GM21423 (cell line): ENCODE measurements at regions not wholly inside any gene's neighbourhood (a gene's known extent, or its start where the extent isn't known, plus 50 kb on each side); places are given as distances from the start of the nearest gene placed in this dataset.

Experiments used
- ATAC-seq: cut with Tn5 transposase; IDR thresholded peaks from one replicate; pipeline ENCODE4 v1.9.1; 2021; ENCODE audit warnings: mild to moderate bottlenecking, moderate library complexity; ENCODE audit not compliant: unreplicated experiment

DNA sequence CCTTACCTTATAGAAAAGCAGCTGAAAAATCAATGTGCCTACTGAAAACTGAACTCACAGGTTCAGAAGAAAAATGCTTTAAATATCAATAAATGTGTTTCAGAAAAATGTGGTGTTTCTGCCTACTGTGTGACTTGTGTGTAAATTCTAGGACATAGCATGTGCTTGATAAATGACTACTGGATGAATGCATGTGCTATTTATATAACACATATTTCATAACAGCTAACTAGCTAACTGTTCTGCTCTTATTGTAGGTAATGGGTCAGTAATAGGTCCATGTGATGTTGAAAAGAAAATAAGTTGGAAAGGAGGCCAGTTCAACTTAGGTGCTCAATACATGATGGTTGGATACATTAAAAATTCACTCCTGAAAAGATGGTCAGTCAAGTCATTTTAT, 993.0 kb upstream of the LCORL start:
- ATAC-seq = no peak

DNA sequence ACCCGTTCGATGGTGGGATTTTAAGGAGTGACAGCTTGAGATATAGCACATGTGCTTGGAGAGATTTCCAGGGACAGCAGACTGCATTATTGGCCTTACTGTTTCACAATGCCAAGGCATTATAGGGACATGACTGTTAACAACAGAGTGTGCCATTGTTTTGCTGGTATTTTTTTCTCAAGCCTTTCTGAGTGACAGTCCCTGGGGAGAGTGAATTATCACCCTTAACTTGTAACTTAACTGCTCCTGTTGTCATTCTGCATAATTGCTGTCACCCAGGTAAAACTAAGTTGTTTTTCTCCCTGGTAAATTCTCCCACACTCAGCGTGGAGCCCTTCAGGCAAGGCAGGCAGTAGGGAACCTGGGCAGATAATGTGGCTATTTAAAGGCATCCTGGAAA, 989.2 kb upstream of the LCORL start:
- ATAC-seq = no peak

DNA sequence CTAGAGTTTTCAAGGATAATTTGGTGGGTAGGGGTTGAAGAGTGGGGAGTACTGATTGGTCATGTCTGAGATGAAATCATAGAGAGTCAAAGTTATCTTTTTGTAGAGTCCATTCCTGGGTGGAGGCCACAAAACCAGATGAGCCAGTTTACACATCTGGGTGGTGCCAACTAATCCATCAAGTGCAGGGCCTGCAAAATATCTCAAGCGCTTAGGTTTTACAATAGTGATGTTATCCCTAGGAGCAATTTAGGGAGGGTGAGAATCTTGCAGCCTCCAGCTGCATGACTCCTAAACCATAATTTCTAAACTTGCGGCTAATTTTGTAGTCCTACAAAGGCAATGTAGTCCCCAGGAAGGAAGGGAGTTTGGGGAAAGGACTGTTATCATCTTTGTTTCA, 988.3 kb upstream of the LCORL start:
- no peak for ATAC-seq

DNA sequence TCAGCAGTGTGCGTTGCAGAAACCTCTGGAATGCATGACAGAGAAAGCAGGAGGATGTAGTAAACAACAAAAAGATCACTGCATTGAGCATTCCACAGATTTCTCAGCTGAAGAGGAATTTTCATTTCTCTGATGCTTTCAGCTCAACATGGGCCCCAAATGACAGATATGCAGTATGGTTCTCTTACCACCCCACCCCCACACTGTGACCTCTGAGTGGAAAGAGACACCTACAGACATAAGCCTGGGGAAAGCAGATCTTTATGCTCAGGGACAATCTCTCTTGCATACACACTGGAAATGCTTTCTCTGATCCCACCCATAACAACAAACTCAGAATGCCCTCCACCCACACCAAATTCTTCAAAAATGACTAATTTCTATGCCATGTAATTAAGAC, 983.7 kb upstream of the LCORL start:
- no peak for ATAC-seq

DNA sequence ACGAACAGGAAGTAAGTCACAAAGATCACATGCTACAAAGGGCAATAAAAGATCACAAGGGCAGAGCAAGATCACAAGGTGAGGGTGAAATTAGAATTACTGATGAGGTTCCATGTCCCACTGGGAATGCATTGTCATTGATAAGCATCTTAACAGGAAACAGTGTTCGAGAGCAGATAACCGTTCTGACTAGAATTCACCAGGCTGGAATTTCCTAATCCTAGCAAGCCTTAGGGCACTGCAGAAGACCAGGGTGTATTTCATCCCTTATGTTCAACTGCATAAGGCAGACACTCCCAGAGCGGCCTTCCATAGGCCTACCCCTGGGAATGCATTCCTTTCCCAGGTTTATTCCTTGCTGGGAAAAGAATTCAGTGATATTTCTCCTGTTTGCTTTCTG, 980.6 kb upstream of the LCORL start:
- no peak for ATAC-seq

DNA sequence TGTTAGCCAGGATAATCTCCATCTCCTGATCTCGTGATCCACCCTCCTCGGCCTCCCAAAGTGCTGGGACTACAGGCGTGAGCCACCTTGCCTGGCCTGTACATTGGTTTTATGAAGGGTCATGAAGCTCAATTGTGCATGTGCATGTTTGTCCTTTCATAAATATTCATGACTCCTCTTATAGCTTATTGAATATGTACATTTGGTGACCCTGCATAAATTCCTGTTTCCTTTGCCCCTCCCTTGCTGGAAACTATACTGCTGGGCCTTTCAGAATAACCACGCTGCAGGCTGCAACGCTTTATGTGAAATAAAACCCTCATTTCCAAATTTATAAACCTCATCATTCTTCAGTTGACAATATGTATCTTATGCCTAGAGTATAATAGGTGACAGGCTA, 978.0 kb upstream of the LCORL start:
- ATAC-seq = no peak

DNA sequence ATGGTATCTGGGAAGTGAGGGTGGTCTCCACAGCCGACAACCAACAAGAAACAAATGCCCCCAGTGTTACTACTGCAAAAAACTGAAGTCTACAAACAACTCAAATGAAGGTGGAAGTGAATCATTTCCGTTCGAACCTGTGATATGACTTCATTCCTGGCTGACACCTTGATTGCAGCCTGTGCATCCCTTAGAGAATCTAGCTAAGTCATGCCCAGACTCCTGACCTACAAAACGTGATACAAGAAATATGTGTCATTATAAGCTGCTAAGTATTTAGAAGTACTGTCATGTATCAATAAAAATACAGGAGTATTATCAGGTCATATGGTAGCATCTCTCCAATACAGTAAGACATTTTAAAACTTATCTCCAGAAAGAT, 959.7 kb upstream of the LCORL start:
- ATAC-seq = no peak

DNA sequence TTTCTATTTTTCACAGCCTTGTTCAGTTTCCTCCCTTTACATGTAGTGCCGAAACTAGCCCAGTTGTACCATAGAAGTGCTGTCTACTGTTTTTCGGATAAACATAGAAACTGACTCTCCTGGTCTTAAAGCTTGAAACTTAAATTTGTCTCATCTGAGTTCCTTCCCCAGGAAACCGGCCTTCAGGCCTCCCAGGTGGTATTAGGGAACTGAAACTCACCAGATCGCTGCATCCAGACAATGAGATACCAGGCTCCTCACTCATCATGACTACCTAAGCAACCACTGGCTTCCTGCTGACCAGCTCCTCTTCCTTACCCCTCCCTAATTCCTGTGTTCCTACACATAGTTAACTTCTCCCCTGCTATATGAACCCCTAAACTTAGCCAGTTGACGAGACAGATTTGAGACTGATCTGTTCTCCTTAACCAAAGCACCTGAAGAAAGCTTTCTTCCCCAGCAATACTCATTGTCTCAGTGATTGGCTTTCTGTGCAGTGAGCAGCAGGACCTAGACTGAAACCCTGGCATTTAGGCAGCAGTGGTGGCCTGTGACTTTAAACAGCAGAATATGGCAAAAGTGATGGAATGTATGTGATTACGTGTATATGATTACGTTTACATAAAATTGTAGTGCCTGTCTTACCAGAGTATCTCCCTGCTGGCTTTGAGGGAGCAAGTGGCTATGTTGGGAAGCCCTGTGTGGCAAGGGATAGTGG, 959.1 kb upstream of the LCORL start:
- peak; percentile 94 for ATAC-seq

DNA sequence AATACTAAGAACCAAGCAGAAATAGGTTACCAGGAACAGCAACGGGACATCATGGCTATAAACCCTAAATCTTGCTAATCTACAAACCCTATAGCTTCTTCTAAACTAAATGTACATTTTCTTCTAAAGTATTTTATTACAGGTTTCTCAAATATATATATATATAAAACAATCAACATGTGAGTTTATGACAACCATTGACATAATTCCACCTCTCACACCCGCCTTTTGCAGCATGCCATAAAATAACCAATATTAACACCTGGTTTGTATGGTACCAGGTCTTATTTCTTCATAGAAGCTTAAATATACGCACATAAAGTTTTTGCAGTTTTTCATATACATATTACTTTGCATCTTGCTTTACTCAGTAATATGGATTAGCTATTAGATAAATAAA, 955.3 kb upstream of the LCORL start:
- no peak for ATAC-seq

DNA sequence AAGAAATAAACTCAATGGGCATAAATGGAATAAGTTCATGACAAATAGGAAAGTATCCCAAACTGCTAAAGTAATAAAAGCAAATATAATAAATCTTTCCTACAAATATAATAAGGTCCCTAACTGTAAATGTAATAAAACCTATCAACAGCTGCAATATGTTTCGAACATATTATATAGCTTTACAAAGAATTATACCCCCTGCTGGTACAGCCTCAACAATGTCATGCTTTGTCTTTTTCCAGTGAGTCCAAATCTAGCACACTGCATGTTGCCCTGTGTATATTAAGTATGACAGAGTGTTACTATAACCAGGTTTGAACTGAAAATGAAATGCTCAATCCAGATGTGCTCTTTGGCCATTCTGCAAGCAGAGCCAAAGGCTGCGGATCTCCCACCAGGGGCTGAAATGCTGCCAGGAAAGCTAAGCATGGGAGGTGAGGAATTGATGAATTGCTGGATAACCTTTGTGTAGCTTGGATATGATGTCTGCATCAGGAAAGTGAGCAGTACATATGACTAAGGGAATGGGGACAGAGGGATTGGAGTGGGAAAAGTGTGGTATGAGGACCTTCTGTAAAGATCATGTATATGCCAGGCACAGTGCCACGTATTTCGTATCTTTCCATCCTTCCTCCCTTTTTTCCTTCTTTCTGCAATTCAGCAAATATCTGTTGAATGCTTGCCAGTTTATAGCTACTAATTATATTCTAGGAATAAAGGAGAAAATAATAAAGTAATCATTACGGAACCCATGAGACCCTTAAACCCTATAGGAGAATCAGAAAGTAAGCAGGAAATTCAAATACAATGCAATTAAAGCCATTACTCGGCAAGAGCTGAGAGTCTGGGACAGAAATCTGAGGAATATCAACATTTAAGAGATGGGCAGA, 954.6 kb upstream of the LCORL start:
- no peak for ATAC-seq

DNA sequence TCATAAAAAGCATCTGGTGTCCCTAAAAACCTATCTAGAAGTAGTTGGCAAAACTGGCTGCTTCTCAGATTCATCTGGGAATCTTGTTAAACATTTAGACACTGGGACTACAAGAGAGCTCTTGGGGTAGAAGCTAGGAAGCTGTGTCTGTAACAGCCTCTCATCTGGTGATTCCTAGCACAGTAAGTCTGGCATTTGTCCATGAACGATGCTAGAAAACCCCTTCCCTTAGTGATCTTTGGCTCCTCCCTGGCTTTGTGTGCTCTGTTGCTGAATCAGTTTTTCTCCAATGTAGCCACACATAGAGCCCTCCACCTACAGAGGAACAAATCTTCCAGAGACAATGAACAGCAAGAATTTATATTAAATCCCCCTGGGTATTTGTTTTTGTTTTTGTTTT, 951.7 kb upstream of the LCORL start:
- ATAC-seq = no peak

DNA sequence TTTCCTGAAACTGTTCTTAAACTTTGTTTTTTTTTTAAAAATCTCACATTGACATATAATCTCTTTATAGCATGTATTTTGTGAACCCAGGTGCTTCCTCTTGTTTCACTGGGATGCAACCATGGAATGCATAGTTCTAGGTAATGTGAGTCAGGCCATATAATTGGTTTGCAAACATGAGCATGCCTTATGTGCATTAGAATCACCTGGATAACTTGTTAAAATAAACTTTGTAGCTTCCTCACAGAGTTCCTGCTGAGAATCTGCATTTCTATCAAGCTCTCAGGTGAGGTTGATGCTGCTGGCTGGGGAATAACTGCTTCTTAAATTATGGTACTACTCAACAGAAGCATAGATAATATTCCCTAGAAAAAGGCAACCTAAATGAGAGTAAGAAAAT, 940.3 kb upstream of the LCORL start:
- ATAC-seq = no peak

DNA sequence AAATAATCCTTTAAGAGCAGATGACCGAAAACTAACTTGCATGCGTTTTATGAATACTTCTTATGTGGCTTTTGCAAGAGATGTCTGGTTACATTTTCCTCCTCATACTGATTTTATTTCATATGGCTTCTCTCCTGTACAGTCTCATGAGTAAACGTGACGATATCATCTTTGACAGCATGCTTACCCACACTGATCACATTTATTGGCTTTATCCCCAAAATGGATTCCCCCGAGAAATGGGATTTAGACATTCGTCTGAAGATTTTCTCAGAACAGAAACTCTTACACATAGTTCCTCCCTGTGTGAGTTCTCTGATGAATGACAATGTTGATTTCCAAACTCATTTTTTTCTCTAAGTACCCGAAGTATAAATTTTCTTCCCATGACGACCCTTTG, 939.7 kb upstream of the LCORL start:
- no peak for ATAC-seq

DNA sequence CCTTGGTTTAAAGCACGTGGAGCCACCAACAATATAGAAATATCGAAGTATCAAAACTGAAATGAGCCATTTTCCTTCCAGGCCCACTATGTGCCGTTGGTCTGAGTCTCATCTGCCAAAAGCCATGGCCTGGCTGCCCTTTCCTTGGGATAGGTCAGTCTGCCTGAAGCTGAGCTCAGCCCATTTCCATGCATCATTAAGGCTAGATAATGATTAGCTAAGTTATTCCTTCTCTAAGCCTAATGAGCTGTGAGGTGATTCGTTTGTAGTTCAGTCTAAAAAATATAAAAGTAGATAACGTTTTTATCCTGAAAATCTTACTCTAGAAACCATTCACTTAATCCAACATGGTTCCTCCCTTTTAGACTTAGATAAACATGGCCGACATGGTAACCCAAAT, 936.2 kb upstream of the LCORL start:
- no peak for ATAC-seq

DNA sequence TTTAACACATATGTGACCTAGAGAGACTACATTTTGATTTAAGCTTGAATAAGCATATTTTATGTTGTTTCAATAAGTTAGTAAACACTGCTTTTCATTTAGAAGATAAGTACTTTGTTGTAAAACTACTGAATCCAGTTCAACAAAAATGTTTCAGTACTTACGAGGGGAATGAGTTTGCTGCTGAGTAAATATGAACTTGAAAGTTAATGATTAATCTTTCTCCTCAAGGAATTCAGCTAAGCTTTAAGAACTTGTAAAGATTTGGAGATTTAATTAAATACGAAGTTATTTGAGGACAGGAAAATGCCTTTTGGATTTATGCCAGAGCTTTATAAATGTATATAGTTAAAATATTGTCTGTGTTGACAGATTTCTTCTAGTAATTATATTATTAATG, 933.0 kb upstream of the LCORL start:
- ATAC-seq = no peak

DNA sequence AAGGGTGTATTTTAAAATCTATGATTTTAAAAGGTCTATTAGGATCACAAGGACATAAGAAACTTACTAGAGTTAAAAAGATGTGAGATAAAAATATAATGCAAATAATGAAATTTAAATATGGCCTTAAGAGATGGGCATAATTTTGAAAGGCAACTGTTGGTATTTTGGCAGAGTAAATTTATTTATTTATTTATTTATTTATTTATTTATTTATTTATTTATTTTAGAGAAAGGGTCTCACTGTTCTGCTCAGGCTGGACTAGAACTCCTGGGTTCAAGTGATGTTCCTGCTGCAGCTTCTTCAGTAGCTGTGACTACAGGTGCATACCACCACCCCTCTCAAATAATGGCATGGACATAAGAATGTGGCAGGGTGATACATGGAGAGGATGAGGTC, 932.1 kb upstream of the LCORL start:
- ATAC-seq = no peak

DNA sequence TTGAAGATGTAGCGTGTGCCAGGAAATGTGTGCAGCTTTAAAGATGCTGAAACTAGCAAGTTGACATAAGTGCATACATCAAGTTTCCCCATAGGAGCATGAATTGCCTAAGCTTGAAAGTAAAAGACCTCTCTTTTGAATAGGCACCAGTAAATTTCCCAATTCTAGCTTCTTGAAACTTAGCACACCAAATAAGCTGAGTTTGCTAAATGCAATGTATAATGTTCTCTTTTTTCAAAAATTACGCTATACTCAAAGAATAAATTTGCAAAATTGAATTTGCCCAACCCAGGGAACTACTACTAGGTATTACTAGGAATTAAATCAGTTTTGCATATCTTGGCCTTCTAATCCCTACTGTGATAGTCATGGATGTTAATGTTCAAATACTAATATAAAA, 923.9 kb upstream of the LCORL start:
- ATAC-seq = no peak

DNA sequence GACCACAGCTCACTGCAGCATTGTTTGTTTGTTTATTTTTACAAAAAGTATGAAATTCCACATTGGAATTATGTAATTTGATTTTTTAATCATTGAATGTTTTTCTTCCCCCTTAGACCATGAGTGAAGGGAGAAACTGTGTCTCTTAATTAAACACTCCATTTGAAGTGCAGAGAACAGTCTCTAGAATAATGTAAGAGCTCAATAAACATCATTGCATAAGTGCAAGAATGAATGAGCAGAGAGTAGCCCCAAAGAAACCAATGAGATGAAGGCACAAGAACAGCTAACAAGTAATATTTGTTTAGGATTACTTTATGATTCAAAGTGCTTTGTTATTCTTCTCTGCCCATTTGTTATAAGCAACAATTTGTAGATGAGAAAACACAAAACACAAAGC, 921.3 kb upstream of the LCORL start:
- ATAC-seq = no peak

DNA sequence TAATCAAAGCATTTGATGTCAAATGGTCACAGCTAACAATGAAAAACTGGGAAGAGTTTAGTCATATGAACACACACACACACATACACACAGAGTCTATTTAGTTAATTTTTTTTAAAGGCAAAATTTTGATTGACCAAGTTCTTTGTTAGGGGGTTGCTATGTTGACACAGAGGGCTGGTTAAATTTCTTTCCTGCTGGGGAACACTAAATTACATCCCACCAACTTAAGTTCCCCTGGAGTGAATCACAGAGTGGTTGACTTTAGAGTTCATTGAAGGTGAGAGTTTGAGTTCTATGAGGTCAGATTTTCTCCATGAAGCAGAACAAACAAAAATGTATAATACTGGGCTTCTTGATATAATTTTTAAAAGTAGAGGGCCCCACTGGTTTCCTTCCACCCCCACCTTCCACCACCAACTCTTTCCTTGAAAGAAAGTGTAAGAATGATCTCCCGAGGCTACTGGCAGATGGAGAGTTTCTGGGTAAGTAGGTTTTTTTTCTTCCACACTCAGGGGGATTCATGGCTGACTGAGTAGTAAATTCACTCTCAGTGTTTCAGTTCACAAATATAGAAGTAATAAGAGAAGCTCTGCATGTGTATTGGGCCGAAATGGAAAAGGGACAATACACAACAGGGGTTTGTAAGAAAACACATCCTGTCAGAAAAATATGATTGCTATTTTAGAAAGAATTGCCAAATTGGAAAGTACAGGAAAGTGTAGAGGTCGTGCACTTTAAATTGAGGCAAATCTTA, 917.0 kb upstream of the LCORL start:
- no peak for ATAC-seq

DNA sequence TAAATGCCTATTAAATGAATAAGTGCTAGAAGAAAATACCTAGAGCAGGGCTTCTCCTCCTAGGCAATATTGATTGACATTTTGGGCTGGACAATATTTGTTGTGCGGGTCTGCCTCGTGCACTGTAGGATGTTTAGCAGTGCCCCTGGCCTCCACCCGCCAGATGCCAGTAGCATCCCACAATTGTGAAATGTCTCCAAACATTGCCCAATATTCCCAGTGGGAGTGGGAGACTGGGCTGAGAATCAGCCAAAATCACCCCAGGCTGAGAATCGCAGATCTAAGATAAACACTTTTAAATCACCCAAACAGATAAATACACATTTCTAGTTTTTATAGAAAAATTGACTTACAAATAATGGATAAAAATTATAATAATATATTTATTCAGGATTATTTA, 916.2 kb upstream of the LCORL start:
- no peak for ATAC-seq

DNA sequence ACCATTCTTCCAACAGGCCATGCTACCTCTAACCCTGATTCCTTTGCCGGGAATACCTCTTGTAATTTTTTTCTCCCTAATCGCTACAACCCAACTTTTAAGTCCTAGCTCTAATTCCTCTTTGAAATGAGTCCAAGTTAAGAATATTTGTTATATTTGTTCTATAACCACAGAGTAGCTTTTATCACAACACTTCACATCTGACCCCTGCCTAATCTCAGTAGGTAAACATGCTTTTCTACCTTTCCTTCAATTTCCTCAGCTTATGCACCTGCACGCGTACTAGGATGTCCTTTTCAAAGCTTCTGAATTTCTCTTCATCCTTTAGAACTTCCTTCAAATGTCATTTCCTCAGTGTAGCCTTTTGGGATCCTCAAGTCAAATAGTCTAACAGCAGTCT, 915.5 kb upstream of the LCORL start:
- no peak for ATAC-seq
